H9 (cell line): ENCODE measurements at regions not wholly inside any gene's neighbourhood (a gene's known extent, or its start where the extent isn't known, plus 50 kb on each side); places are given as distances from the start of the nearest gene placed in this dataset.

Experiments used
- DNase-seq: peaks from one replicate; pipeline ENCODE4 v3.0.0-alpha.2; 2017
- H2AFZ ChIP-seq: one replicate; pipeline ENCODE4 v1.6.1; 2013; ENCODE audit warnings: mild to moderate bottlenecking, low read length, control low read depth, moderate library complexity
- H2AK5ac ChIP-seq: 2 replicates; pipeline ENCODE4 v1.6.1; 2013; ENCODE audit warnings: low read length, control low read depth, mixed read lengths; ENCODE audit not compliant: insufficient read length
- H2BK120ac ChIP-seq: one replicate; pipeline ENCODE4 v1.6.1; 2013; ENCODE audit warnings: low read depth, mild to moderate bottlenecking, low read length, control low read depth, inconsistent platforms; ENCODE audit not compliant: poor library complexity, severe bottlenecking
- H2BK12ac ChIP-seq: 2 replicates; pipeline ENCODE4 v1.6.1; 2013; ENCODE audit warnings: low read length, control low read depth, mixed read lengths, low read depth; ENCODE audit not compliant: insufficient read length
- H2BK15ac ChIP-seq: 2 replicates; pipeline ENCODE4 v1.6.1; 2013; ENCODE audit warnings: low read depth, low read length, control low read depth
- H2BK20ac ChIP-seq: one replicate; pipeline ENCODE4 v1.6.1; 2013; ENCODE audit warnings: low read depth, mild to moderate bottlenecking, low read length, control low read depth, inconsistent platforms; ENCODE audit not compliant: poor library complexity, severe bottlenecking
- H2BK5ac ChIP-seq: 2 replicates; pipeline ENCODE4 v1.6.1; 2013; ENCODE audit warnings: low read length, control low read depth, mixed read lengths; ENCODE audit not compliant: insufficient read length
- H3K14ac ChIP-seq: 2 replicates; pipeline ENCODE4 v1.6.1; 2013; ENCODE audit warnings: low read length, control low read depth; ENCODE audit not compliant: insufficient read depth
- H3K18ac ChIP-seq: 2 replicates; pipeline ENCODE4 v1.6.1; 2013; ENCODE audit warnings: low read depth, mild to moderate bottlenecking, mixed read lengths, low read length, control low read depth; ENCODE audit not compliant: insufficient read length
- H3K23ac ChIP-seq: 2 replicates; pipeline ENCODE4 v1.6.1; 2013; ENCODE audit warnings: low read length, control low read depth, mixed read lengths, low read depth; ENCODE audit not compliant: insufficient read length
- H3K23me2 ChIP-seq: 2 replicates; pipeline ENCODE4 v1.6.1; 2013; ENCODE audit warnings: low read depth, mild to moderate bottlenecking, mixed read lengths, low read length, control low read depth; ENCODE audit not compliant: insufficient read length, poor library complexity, severe bottlenecking
- H3K27ac ChIP-seq: 2 replicates; pipeline ENCODE4 v1.5.1; 2013; ENCODE audit warnings: low read length, control low read depth, mixed read lengths, low read depth; ENCODE audit not compliant: insufficient read length
- H3K27me3 ChIP-seq: 2 replicates; pipeline ENCODE4 v1.6.1; 2013; ENCODE audit warnings: low read length, control low read depth, inconsistent platforms; ENCODE audit not compliant: insufficient read depth
- H3K4ac ChIP-seq: 2 replicates; pipeline ENCODE4 v1.6.1; 2013; ENCODE audit warnings: low read depth, mild to moderate bottlenecking, control low read depth, inconsistent platforms, low read length, moderate library complexity
- H3K4me1 ChIP-seq: 2 replicates; pipeline ENCODE4 v1.6.1; 2013; ENCODE audit warnings: low read length, control low read depth, inconsistent platforms; ENCODE audit not compliant: insufficient read depth
- H3K4me2 ChIP-seq: 2 replicates; pipeline ENCODE4 v1.6.1; 2013; ENCODE audit warnings: low read length, control low read depth, mixed read lengths; ENCODE audit not compliant: insufficient read length, insufficient read depth
- H3K56ac ChIP-seq: 2 replicates; pipeline ENCODE4 v1.6.1; 2013; ENCODE audit warnings: low read depth, mild to moderate bottlenecking, mixed read lengths, low read length, control low read depth; ENCODE audit not compliant: insufficient read length
- H3K79me1 ChIP-seq: 2 replicates; pipeline ENCODE4 v1.6.1; 2013; ENCODE audit warnings: low read depth, mild to moderate bottlenecking, moderate library complexity, low read length, control low read depth, inconsistent platforms; ENCODE audit not compliant: insufficient read depth, poor library complexity, severe bottlenecking
- H3K79me2 ChIP-seq: 2 replicates; pipeline ENCODE4 v1.6.1; 2013; ENCODE audit warnings: low read length, control low read depth, inconsistent platforms; ENCODE audit not compliant: insufficient read depth
- H3K9ac ChIP-seq: 2 replicates; pipeline ENCODE4 v1.6.1; 2013; ENCODE audit warnings: low read length, control low read depth, mixed read lengths; ENCODE audit not compliant: insufficient read length; ENCODE audit errors: extremely low read depth
- H3K9me3 ChIP-seq: one replicate; pipeline ENCODE4 v1.6.1; 2013; ENCODE audit warnings: low read depth, low read length, inconsistent platforms; ENCODE audit not compliant: control insufficient read depth
- H3T11ph ChIP-seq: one replicate; pipeline ENCODE4 v1.6.1; 2013; ENCODE audit warnings: mild to moderate bottlenecking, low read length, control low read depth, inconsistent platforms
- H4K20me1 ChIP-seq: one replicate; pipeline ENCODE4 v1.6.1; 2013; ENCODE audit not compliant: control insufficient read depth, insufficient read length, insufficient read depth
- H4K5ac ChIP-seq: 2 replicates; pipeline ENCODE4 v1.6.1; 2013; ENCODE audit warnings: low read depth, mild to moderate bottlenecking, mixed read lengths, low read length, control low read depth; ENCODE audit not compliant: insufficient read length
- H4K8ac ChIP-seq: replicated peaks from 2 replicates; pipeline ENCODE4 v1.6.1; 2013; ENCODE audit warnings: low read length, control low read depth, mixed read lengths, low read depth; ENCODE audit not compliant: insufficient read length
- H4K91ac ChIP-seq: 2 replicates; pipeline ENCODE4 v1.6.1; 2013; ENCODE audit warnings: low read depth, mild to moderate bottlenecking, moderate library complexity, mixed read lengths, low read length, control low read depth; ENCODE audit not compliant: insufficient read length
- H3K27ac Mint-ChIP-seq, 3 experiments: 2 replicates in 2 of 3; 3 replicates in 1 of 3; pipeline ENCODE4 v1.8.0; 2020 to 2021; ENCODE audit warnings: mixed read lengths in 3 of 3, mild to moderate bottlenecking in 1 of 3, moderate library complexity in 1 of 3
- H3K27me3 Mint-ChIP-seq: 2 replicates; pipeline ENCODE4 v1.8.0; 2021; ENCODE audit warnings: low read depth, mild to moderate bottlenecking, moderate library complexity, mixed read lengths
- H3K36me3 Mint-ChIP-seq, 3 experiments: 2 replicates in 2 of 3; 3 replicates in 1 of 3; pipeline ENCODE4 v1.8.0; 2020 to 2021; ENCODE audit warnings: low read depth in 3 of 3, mixed read lengths in 3 of 3; ENCODE audit not compliant: insufficient read depth in 1 of 3
- H3K4me1 Mint-ChIP-seq, 2 experiments: 2 replicates each; pipeline ENCODE4 v1.8.0; 2020; ENCODE audit warnings: mixed read lengths in 2 of 2
- H3K4me3 Mint-ChIP-seq, 2 experiments: 2 replicates in 1 of 2; 3 replicates in 1 of 2; pipeline ENCODE4 v1.8.0; 2020 to 2021; ENCODE audit warnings: mild to moderate bottlenecking in 2 of 2, mixed read lengths in 2 of 2, moderate library complexity in 1 of 2
- H3K9me3 Mint-ChIP-seq, 2 experiments: 2 replicates in 1 of 2; 3 replicates in 1 of 2; pipeline ENCODE4 v1.8.0; 2020; ENCODE audit warnings: mild to moderate bottlenecking in 2 of 2, mixed read lengths in 2 of 2, moderate library complexity in 1 of 2
- CTCF ChIP-seq: fragments of 200-600 bp; sonication (generic); conservative IDR thresholded peaks from 3 replicates; pipeline ENCODE4 v1.8.0; 2021; ENCODE audit warnings: antibody characterized with exemption, mild to moderate bottlenecking
- WGBS: extraction: QIAGEN DNeasy Blood & Tissue Kit; methylation state at CpG from one replicate; pipeline ENCODE4 v1.1.7; 2013; ENCODE audit warnings: missing lambda C conversion rate, low lambda C conversion rate, mixed read lengths; ENCODE audit not compliant: insufficient read length; ENCODE audit errors: extremely low coverage; 5-methylcytosine and 5-hydroxymethylcytosine counted together

GRCh38 chr4:124867536-124867935 lies 155.0 kb upstream of the ANKRD50 start:
- Histone ChIP-seq H2BK20ac (no peak overlapping the region), H4K5ac (no peak overlapping the region), H3K4me2 (no peak overlapping the region), H2BK12ac (no peak overlapping the region), H4K20me1 (no peaks in the 10 kb centered on the region), H3K79me1 (no peaks in the 10 kb centered on the region), H2AK5ac (no peak overlapping the region), H3K9ac (no peak overlapping the region), H3K4ac (no peak overlapping the region), H4K91ac (no peak overlapping the region), H3K27ac (no peak overlapping the region), H3K18ac (no peak overlapping the region), H3K23me2 (no peaks in the 10 kb centered on the region), H3K56ac (no peak overlapping the region), H2BK15ac (no peak overlapping the region), H4K8ac (no peak overlapping the region), H3K4me1 (no peaks in the 10 kb centered on the region), H3T11ph (no peak overlapping the region), H3K14ac (no peak overlapping the region), H2BK5ac (no peak overlapping the region), H2BK120ac (no peak overlapping the region), H3K9me3 (no peaks in the 10 kb centered on the region), H3K27me3 (no peaks in the 10 kb centered on the region), H2AFZ (no peak overlapping the region), H3K79me2 (no peaks in the 10 kb centered on the region), H3K23ac (no peak overlapping the region)
- no peak overlapping the region for H3K27ac Mint-ChIP-seq
- no CpG with 5 or more reads among the region's 1 CpG for WGBS
- H3K4me3 Mint-ChIP-seq = no peak overlapping the region
- TF ChIP-seq CTCF = no peak
- DNase-seq = no peak
- H3K4me1 Mint-ChIP-seq = peaks cover 4% of the 10 kb centered on the region in 2 experiments
- H3K36me3 Mint-ChIP-seq = peaks cover 0 to 3% (median 2%) of the 10 kb centered on the region in 3 experiments; a peak in 3 of 7 replicates
- no peaks in the 10 kb centered on the region for H3K27me3 Mint-ChIP-seq
- no peaks in the 10 kb centered on the region for H3K9me3 Mint-ChIP-seq
